A549 (cell line): ENCODE measurements at regions not wholly inside any gene's neighbourhood (a gene's known extent, or its start where the extent isn't known, plus 50 kb on each side); places are given as distances from the start of the nearest gene placed in this dataset.

Experiments used
- ATAC-seq, 2 experiments: fragments of 200-7000 bp in 1 of 2; fragments of >200 bp in 1 of 2; cut with Nextera tagmentation in 1 of 2; cut with Tn5 transposase in 1 of 2; 3 replicates each; pipeline versions ENCODE4 v1.8.0 to v1.9.1; 2018 to 2020; ENCODE audit warnings: mild to moderate bottlenecking in 1 of 2, moderate library complexity in 1 of 2
- CTCF ChIA-PET: fragments of 300-600 bp; sonication (Branson Sonifier 250); formaldehyde crosslinking; extraction: SDS; loops from one replicate; lab custom pipeline; 2021; ENCODE audit warnings: antibody characterized with exemption, inconsistent platforms; lab: Yijun Ruan, JAX
- POLR2A ChIA-PET: fragments of 350-600 bp; formaldehyde crosslinking; extraction: SDS; loops from one replicate; lab custom pipeline; 2021; ENCODE audit warnings: antibody characterized with exemption, inconsistent platforms; lab: Yijun Ruan, JAX
- DNase-seq, 2 experiments: peaks; one replicate each; pipeline versions ENCODE4 v3.0.0 to v3.0.0-alpha.2; 2011 to 2016; ENCODE audit warnings: low read depth in 1 of 2, low spot score in 1 of 2
- FAIRE-seq: peaks from 2 replicates; lab custom pipeline; 2011; peaks lifted over from hg19 to GRCh38; lab: Jason Lieb, UNC
- H3K27ac ChIP-seq, 2 experiments: fragments of >200 bp; sonication (Bioruptor Twin); formaldehyde crosslinking; 3 replicates each; pipeline ENCODE4 v1.5.1; 2016 to 2017
- H3K4me1 ChIP-seq: fragments of >200 bp; sonication (Bioruptor Twin); formaldehyde crosslinking; 3 replicates; pipeline ENCODE4 v1.6.1; 2016
- H3K4me2 ChIP-seq: fragments of >200 bp; sonication (Bioruptor Twin); formaldehyde crosslinking; 3 replicates; pipeline ENCODE4 v1.6.1; 2016
- H3K4me3 ChIP-seq: fragments of >200 bp; sonication (Bioruptor Twin); formaldehyde crosslinking; 3 replicates; pipeline ENCODE4 v1.5.1; 2016
- H3K9me3 ChIP-seq: fragments of >200 bp; sonication (Bioruptor Twin); formaldehyde crosslinking; 3 replicates; pipeline ENCODE4 v1.6.1; 2016
- BHLHE40 ChIP-seq: IDR thresholded peaks from 2 replicates; pipeline ENCODE4 v1.6.1; 2012; ENCODE audit warnings: low read depth, low read length, inconsistent platforms
- CEBPB ChIP-seq, 2 experiments: fragments of >200 bp in 1 of 2; sonication (Bioruptor Twin) in 1 of 2; formaldehyde crosslinking in 1 of 2; IDR thresholded peaks; 2 replicates each; pipeline ENCODE4 v1.6.1; 2012 to 2016
- CHD2 ChIP-seq: fragments of 150-350 bp; IDR thresholded peaks from 2 replicates; pipeline ENCODE4 v1.6.1; 2014; ENCODE audit warnings: low read length; ENCODE audit not compliant: partially characterized antibody
- CHD4 ChIP-seq: fragments of 200-600 bp; sonication (generic); IDR thresholded peaks from 2 replicates; pipeline ENCODE4 v1.6.1; 2016; ENCODE audit warnings: antibody characterized with exemption, mild to moderate bottlenecking, borderline replicate concordance
- EP300 ChIP-seq, 2 experiments: fragments of >200 bp; sonication (Bioruptor Twin); formaldehyde crosslinking; IDR thresholded peaks; 2 replicates in 1 of 2; 3 replicates in 1 of 2; pipeline ENCODE4 v1.6.1; 2016 to 2017
- FOSL2 ChIP-seq, 2 experiments: fragments of 450-650 bp in 1 of 2; fragments of >200 bp in 1 of 2; sonication (Bioruptor Twin) in 1 of 2; formaldehyde crosslinking; IDR thresholded peaks; 2 replicates each; pipeline versions ENCODE4 v1.5.0 to v1.6.1; 2016 to 2020; ENCODE audit warnings: mild to moderate bottlenecking in 1 of 2, moderate library complexity in 1 of 2
- FOXS1 ChIP-seq: fragments of 250-450 bp; sonication (Bioruptor Pico); IDR thresholded peaks from 2 replicates; pipeline ENCODE4 v1.5.0; 2020; ENCODE audit warnings: mild to moderate bottlenecking, moderate library complexity
- HOXB5 ChIP-seq: fragments of 250-450 bp; sonication (Bioruptor Pico); IDR thresholded peaks from 2 replicates; pipeline ENCODE4 v1.5.0; 2020; ENCODE audit warnings: mild to moderate bottlenecking, moderate library complexity
- NFE2L2 ChIP-seq: fragments of 150-350 bp; conservative IDR thresholded peaks from 2 replicates; pipeline ENCODE4 v1.6.1; 2014; ENCODE audit warnings: low read length
- RARB ChIP-seq: fragments of 250-450 bp; sonication (Bioruptor Pico); IDR thresholded peaks from 2 replicates; pipeline ENCODE4 v1.8.0; 2021; ENCODE audit warnings: mild to moderate bottlenecking, moderate library complexity
- RFX5 ChIP-seq: fragments of 450-650 bp; IDR thresholded peaks from 2 replicates; pipeline ENCODE4 v1.7.1; 2014; ENCODE audit warnings: antibody characterized with exemption, mild to moderate bottlenecking, moderate library complexity
- RNF2 ChIP-seq: fragments of 200-600 bp; sonication (generic); IDR thresholded peaks from 2 replicates; pipeline ENCODE4 v1.6.1; 2016; ENCODE audit warnings: low read depth, mild to moderate bottlenecking, antibody characterized with exemption, moderate library complexity, borderline replicate concordance
- SMC3 ChIP-seq: fragments of >200 bp; sonication (Bioruptor Twin); formaldehyde crosslinking; IDR thresholded peaks from 3 replicates; pipeline ENCODE4 v1.6.1; 2018; ENCODE audit warnings: inconsistent platforms
- TP53 ChIP-seq: fragments of 250-450 bp; sonication (Bioruptor Pico); IDR thresholded peaks from 2 replicates; pipeline ENCODE4 v1.5.0; 2021; ENCODE audit warnings: mild to moderate bottlenecking, moderate library complexity
- ZSCAN20 ChIP-seq: fragments of 250-450 bp; sonication (Bioruptor Pico); IDR thresholded peaks from 2 replicates; pipeline ENCODE4 v1.8.0; 2022; ENCODE audit warnings: mild to moderate bottlenecking, moderate library complexity
- WGBS: methylation state at CpG from one replicate; pipeline ENCODE4 v1.1.6; 2017; ENCODE audit errors: missing lambda C conversion rate; 5-methylcytosine and 5-hydroxymethylcytosine counted together
- TF ChIP-seq, protein P1 (sequence below): fragments of 250-450 bp; sonication (Bioruptor Pico); IDR thresholded peaks from 2 replicates; pipeline ENCODE4 v1.5.0; 2021; ENCODE audit warnings: mild to moderate bottlenecking, moderate library complexity, borderline replicate concordance
- TF ChIP-seq, protein P2 (sequence below): fragments of 450-650 bp; IDR thresholded peaks from 2 replicates; pipeline ENCODE4 v1.6.1; 2014; ENCODE audit warnings: antibody characterized with exemption
- TF ChIP-seq, protein P3 (sequence below): fragments of 200-600 bp; sonication (generic); IDR thresholded peaks from 2 replicates; pipeline ENCODE4 v1.6.1; 2016; ENCODE audit warnings: antibody characterized with exemption, mild to moderate bottlenecking, moderate library complexity
- TF ChIP-seq, protein P4 (sequence below): fragments of >200 bp; sonication (Bioruptor Twin); formaldehyde crosslinking; IDR thresholded peaks from 3 replicates; pipeline ENCODE4 v1.6.1; 2016
- TF ChIP-seq, protein P5 (sequence below): fragments of >200 bp; sonication (Bioruptor Twin); formaldehyde crosslinking; IDR thresholded peaks from 2 replicates; pipeline ENCODE4 v1.6.1; 2016
- TF ChIP-seq, protein P6 (sequence below): IDR thresholded peaks from 2 replicates; pipeline ENCODE4 v1.6.1; 2012; ENCODE audit warnings: low read depth, borderline replicate concordance
- TF ChIP-seq, protein P7 (sequence below): IDR thresholded peaks from 2 replicates; pipeline ENCODE4 v1.6.1; 2012

DNA sequence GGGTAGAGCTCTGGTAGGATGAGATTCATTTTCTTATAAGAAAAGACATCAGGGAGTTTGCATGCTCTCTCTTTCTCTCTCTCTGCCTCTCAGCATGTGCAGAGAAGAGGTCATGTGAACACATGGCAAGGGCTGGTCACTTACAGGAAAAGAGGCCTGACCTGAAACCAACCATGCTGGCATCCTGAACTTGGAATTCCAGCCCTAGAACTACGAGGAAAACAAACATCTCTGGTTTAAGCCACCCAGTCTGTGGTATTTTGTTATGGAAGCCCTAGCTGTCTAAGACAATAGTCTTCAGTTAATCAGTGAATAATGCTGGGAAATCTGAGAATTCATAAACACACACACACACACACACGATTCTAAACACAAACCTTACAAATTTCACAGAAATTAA, 1104.2 kb upstream of the LRRN3 start:
- no peak for TF ChIP-seq FOSL2 (IDR thresholded peaks at IDR 0.05)
- TF ChIP-seq FOSL2 (CRISPR knock-in tag; IDR thresholded peaks at IDR 0.05): no peak
- TF ChIP-seq, protein P1, sequence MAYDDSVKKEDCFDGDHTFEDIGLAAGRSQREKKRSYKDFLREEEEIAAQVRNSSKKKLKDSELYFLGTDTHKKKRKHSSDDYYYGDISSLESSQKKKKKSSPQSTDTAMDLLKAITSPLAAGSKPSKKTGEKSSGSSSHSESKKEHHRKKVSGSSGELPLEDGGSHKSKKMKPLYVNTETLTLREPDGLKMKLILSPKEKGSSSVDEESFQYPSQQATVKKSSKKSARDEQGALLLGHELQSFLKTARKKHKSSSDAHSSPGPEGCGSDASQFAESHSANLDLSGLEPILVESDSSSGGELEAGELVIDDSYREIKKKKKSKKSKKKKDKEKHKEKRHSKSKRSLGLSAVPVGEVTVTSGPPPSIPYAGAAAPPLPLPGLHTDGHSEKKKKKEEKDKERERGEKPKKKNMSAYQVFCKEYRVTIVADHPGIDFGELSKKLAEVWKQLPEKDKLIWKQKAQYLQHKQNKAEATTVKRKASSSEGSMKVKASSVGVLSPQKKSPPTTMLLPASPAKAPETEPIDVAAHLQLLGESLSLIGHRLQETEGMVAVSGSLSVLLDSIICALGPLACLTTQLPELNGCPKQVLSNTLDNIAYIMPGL (CRISPR knock-in tag): no peak
- TF ChIP-seq, protein P2, sequence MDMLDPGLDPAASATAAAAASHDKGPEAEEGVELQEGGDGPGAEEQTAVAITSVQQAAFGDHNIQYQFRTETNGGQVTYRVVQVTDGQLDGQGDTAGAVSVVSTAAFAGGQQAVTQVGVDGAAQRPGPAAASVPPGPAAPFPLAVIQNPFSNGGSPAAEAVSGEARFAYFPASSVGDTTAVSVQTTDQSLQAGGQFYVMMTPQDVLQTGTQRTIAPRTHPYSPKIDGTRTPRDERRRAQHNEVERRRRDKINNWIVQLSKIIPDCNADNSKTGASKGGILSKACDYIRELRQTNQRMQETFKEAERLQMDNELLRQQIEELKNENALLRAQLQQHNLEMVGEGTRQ: no peak
- TF ChIP-seq, protein P3, sequence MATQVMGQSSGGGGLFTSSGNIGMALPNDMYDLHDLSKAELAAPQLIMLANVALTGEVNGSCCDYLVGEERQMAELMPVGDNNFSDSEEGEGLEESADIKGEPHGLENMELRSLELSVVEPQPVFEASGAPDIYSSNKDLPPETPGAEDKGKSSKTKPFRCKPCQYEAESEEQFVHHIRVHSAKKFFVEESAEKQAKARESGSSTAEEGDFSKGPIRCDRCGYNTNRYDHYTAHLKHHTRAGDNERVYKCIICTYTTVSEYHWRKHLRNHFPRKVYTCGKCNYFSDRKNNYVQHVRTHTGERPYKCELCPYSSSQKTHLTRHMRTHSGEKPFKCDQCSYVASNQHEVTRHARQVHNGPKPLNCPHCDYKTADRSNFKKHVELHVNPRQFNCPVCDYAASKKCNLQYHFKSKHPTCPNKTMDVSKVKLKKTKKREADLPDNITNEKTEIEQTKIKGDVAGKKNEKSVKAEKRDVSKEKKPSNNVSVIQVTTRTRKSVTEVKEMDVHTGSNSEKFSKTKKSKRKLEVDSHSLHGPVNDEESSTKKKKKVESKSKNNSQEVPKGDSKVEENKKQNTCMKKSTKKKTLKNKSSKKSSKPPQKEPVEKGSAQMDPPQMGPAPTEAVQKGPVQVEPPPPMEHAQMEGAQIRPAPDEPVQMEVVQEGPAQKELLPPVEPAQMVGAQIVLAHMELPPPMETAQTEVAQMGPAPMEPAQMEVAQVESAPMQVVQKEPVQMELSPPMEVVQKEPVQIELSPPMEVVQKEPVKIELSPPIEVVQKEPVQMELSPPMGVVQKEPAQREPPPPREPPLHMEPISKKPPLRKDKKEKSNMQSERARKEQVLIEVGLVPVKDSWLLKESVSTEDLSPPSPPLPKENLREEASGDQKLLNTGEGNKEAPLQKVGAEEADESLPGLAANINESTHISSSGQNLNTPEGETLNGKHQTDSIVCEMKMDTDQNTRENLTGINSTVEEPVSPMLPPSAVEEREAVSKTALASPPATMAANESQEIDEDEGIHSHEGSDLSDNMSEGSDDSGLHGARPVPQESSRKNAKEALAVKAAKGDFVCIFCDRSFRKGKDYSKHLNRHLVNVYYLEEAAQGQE: no peak
- no peak for TF ChIP-seq EP300 (IDR thresholded peaks at IDR 0.05)
- TF ChIP-seq, protein P4, sequence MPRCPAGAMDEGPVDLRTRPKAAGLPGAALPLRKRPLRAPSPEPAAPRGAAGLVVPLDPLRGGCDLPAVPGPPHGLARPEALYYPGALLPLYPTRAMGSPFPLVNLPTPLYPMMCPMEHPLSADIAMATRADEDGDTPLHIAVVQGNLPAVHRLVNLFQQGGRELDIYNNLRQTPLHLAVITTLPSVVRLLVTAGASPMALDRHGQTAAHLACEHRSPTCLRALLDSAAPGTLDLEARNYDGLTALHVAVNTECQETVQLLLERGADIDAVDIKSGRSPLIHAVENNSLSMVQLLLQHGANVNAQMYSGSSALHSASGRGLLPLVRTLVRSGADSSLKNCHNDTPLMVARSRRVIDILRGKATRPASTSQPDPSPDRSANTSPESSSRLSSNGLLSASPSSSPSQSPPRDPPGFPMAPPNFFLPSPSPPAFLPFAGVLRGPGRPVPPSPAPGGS: no peak
- no peak for TF ChIP-seq HOXB5 (CRISPR knock-in tag)
- TF ChIP-seq RFX5: no peak
- no peak for TF ChIP-seq CHD2
- no peak for TF ChIP-seq RNF2
- no peak for TF ChIP-seq CHD4
- TF ChIP-seq SMC3: no peak
- TF ChIP-seq, protein P5, sequence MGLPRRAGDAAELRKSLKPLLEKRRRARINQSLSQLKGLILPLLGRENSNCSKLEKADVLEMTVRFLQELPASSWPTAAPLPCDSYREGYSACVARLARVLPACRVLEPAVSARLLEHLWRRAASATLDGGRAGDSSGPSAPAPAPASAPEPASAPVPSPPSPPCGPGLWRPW: no peak
- DNase-seq (no peak), ATAC-seq (no peak), FAIRE-seq (no peak)
- ChIA-PET POLR2A (no interaction called here), CTCF (no interaction called here)
- H3K4me1 ChIP-seq: no peaks in the 10 kb centered on the region
- H3K9me3 ChIP-seq: no peaks in the 10 kb centered on the region
- H3K27ac ChIP-seq: no peak overlapping the region
- no peak overlapping the region for H3K4me3 ChIP-seq
- 14% methylated on average over 2 of the region's 2 CpGs for WGBS
- H3K4me2 ChIP-seq: no peak overlapping the region

DNA sequence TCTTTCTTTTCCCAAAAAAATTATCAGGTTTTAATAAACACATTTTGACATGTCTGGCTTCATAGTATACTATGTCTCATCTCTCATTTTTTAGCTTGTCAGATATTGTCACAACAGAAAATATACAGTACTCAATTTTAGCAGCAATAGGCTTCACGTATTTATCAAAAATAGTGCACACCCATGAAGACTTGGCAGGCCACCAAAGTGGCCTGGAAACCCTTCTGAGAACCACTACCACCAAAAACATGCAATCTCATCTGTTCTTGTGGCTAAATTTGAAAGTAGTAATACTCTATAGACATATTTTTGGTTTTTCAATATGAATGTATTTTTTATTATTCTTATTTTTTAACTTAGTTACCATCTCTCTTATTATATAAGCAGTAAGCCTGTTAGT, 1094.5 kb upstream of the LRRN3 start:
- Histone ChIP-seq H3K4me2 (no peak overlapping the region), H3K9me3 (no peaks in the 10 kb centered on the region), H3K4me3 (no peak overlapping the region), H3K4me1 (no peaks in the 10 kb centered on the region), H3K27ac (no peak overlapping the region)
- DNase-seq (no peak), FAIRE-seq (no peak), ATAC-seq (no peak)
- POLR2A ChIA-PET: no interaction called here
- 32% methylated on average over 1 of the region's 1 CpG for WGBS
- TF ChIP-seq ZSCAN20 (CRISPR knock-in tag) (no peak), RARB (CRISPR knock-in tag) (no peak), NFE2L2 (no peak), TP53 (CRISPR knock-in tag) (no peak), RNF2 (no peak), FOXS1 (CRISPR knock-in tag) (no peak), FOSL2 (IDR thresholded peaks at IDR 0.05) (no peak), FOSL2 (CRISPR knock-in tag; IDR thresholded peaks at IDR 0.05) (no peak), CHD4 (no peak), CEBPB (IDR thresholded peaks at IDR 0.05) (no peak), BHLHE40 (no peak)
- TF ChIP-seq, protein P6, sequence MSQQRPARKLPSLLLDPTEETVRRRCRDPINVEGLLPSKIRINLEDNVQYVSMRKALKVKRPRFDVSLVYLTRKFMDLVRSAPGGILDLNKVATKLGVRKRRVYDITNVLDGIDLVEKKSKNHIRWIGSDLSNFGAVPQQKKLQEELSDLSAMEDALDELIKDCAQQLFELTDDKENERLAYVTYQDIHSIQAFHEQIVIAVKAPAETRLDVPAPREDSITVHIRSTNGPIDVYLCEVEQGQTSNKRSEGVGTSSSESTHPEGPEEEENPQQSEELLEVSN: no peak
- TF ChIP-seq, protein P4: no peak
- TF ChIP-seq, protein P7, sequence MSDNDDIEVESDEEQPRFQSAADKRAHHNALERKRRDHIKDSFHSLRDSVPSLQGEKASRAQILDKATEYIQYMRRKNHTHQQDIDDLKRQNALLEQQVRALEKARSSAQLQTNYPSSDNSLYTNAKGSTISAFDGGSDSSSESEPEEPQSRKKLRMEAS: no peak
- TF ChIP-seq, all 56 proteins: peak for 0
- CTCF ChIA-PET: no interaction called here
